Astrocyte of the spinal cord (primary cell): ENCODE measurements at regions not wholly inside any gene's neighbourhood (a gene's known extent, or its start where the extent isn't known, plus 50 kb on each side); places are given as distances from the start of the nearest gene placed in this dataset.

Source experiments
- DNase-seq: peaks from one replicate; pipeline ENCODE4 v3.0.0; 2011; ENCODE audit warnings: low read depth, low spot score
- H3K4me3 ChIP-seq: 2 replicates; pipeline ENCODE4 v1.5.1; 2011; ENCODE audit warnings: low read depth, mild to moderate bottlenecking, low read length, moderate library complexity
- in situ Hi-C: cut with HindIII; loops from 2 replicates; pipeline ENCODE4 v1.10.0; 2017; ENCODE audit warnings: low sequenced_read_pairs
- TF ChIP-seq, protein P1 (sequence below): IDR thresholded peaks from 2 replicates; pipeline ENCODE4 v1.5.1; 2012; ENCODE audit warnings: low read depth, mild to moderate bottlenecking, low read length, inconsistent platforms

- TF ChIP-seq, protein P1, sequence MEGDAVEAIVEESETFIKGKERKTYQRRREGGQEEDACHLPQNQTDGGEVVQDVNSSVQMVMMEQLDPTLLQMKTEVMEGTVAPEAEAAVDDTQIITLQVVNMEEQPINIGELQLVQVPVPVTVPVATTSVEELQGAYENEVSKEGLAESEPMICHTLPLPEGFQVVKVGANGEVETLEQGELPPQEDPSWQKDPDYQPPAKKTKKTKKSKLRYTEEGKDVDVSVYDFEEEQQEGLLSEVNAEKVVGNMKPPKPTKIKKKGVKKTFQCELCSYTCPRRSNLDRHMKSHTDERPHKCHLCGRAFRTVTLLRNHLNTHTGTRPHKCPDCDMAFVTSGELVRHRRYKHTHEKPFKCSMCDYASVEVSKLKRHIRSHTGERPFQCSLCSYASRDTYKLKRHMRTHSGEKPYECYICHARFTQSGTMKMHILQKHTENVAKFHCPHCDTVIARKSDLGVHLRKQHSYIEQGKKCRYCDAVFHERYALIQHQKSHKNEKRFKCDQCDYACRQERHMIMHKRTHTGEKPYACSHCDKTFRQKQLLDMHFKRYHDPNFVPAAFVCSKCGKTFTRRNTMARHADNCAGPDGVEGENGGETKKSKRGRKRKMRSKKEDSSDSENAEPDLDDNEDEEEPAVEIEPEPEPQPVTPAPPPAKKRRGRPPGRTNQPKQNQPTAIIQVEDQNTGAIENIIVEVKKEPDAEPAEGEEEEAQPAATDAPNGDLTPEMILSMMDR: no peak
- DNase-seq: no peak
- in situ Hi-C loops: no loop called here
- no peak overlapping the region for H3K4me3 ChIP-seq
These were observed 2133.6 kb upstream of the DEFB115 start for GRCh38 chr20:29123861-29124260.
